ENCODE measurements at regions not wholly inside any gene's neighbourhood (a gene's known extent, or its start where the extent isn't known, plus 50 kb on each side); places are given as distances from the start of the nearest gene placed in this dataset.

DNA sequence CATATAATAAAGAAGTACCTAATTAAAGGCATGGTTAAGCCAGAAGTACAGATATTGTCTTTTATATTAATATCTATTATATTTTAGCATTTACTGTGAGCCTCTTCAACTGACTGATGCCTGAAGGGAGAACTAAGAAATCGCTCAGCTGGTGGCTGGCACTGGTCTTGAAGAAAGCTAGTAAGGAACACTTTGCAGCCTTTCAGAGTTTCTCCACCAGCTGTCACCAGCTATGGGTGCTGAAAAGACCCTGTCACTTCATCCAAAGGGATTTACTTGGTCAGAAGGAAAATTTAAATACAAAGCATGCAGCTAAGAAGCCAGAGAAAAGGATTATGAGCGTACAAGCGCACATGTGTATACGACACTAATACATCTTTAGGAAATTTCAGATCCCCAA lies 525.9 kb downstream of the TMEM182 start:
- DNase-seq (ENCODE audit: low read depth, low spot score) = no peak
- Mint-ChIP-seq H3K27ac (ENCODE audit: unreplicated experiment) (no peak overlapping the region), H3K27me3 (ENCODE audit: low read depth) (no peaks in the 10 kb centered on the region), H3K4me3 (no peak overlapping the region), H3K36me3 (ENCODE audit: low read depth) (no peaks in the 10 kb centered on the region), H3K9me3 (no peaks in the 10 kb centered on the region), H3K4me1 (peaks cover 43% of the 10 kb centered on the region)
- TF ChIP-seq, protein P1, sequence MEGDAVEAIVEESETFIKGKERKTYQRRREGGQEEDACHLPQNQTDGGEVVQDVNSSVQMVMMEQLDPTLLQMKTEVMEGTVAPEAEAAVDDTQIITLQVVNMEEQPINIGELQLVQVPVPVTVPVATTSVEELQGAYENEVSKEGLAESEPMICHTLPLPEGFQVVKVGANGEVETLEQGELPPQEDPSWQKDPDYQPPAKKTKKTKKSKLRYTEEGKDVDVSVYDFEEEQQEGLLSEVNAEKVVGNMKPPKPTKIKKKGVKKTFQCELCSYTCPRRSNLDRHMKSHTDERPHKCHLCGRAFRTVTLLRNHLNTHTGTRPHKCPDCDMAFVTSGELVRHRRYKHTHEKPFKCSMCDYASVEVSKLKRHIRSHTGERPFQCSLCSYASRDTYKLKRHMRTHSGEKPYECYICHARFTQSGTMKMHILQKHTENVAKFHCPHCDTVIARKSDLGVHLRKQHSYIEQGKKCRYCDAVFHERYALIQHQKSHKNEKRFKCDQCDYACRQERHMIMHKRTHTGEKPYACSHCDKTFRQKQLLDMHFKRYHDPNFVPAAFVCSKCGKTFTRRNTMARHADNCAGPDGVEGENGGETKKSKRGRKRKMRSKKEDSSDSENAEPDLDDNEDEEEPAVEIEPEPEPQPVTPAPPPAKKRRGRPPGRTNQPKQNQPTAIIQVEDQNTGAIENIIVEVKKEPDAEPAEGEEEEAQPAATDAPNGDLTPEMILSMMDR (conservative IDR thresholded peaks at IDR 0.05) = no peak

DNA sequence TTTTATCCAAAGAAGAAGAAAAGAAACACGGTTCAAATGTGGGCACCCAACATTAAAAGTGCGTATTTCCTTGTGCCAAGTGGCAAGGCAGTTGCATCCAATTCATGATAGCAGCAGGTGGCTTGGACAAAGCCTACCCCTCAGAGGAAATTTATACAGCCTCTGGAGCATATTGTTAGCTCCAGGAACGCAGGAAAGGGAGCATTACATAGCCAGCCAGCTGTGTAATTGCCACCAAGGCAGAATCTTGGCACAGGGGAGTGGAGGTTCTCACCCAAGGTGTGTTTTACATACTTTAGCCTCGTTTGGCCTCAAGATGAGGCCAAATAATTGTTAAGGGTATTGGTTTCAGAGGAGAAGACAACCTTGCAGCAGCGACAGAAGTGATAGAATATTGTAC lies 526.9 kb downstream of the TMEM182 start:
- DNase-seq (ENCODE audit: low read depth, low spot score) = no peak
- no peaks in the 10 kb centered on the region for H3K9me3 Mint-ChIP-seq
- peaks cover 53% of the 10 kb centered on the region for H3K4me1 Mint-ChIP-seq
- TF ChIP-seq, protein P1 (conservative IDR thresholded peaks at IDR 0.05) = no peak
- H3K27me3 Mint-ChIP-seq (ENCODE audit: low read depth) = no peaks in the 10 kb centered on the region
- H3K27ac Mint-ChIP-seq (ENCODE audit: unreplicated experiment) = peak overlapping the region; percentile 91
- no peak overlapping the region for H3K4me3 Mint-ChIP-seq
- no peaks in the 10 kb centered on the region for H3K36me3 Mint-ChIP-seq (ENCODE audit: low read depth)

DNA sequence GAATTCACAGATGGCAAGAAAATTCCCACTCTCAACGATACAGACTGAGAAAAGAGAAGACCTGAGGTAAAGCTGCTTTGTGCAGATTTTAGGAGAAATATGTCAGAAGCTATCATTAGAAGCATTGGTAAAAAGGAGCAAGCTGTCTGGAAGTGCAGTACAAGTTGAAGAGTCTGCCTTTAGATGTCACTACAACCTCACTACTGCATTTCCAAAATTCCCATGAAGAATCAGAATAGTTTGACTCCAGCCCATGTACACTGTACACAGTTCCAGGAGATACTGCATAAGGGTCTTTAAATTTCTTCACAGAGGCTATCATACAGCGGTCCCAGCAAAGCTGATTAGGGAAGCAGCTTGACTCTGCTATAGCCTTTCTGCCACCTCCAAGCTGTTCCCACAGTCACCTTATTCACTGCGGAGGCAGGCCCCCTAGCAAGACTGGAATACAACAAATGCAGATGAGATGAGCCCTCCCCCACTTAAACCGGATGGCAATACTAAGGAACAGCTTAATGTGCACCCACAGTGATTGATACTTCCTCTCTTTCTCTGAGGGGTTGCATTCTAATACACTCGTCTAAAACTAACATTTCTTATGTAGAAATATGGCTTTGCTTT lies 527.4 kb downstream of the TMEM182 start:
- no peaks in the 10 kb centered on the region for H3K27me3 Mint-ChIP-seq (ENCODE audit: low read depth)
- TF ChIP-seq, protein P1 (conservative IDR thresholded peaks at IDR 0.05) = peak; percentile 47
- no peak overlapping the region for H3K27ac Mint-ChIP-seq (ENCODE audit: unreplicated experiment)
- H3K4me1 Mint-ChIP-seq = peaks cover 58% of the 10 kb centered on the region
- no peaks in the 10 kb centered on the region for H3K36me3 Mint-ChIP-seq (ENCODE audit: low read depth)
- H3K4me3 Mint-ChIP-seq = peak overlapping the region; percentile 54
- no peak for DNase-seq (ENCODE audit: low read depth, low spot score)
- H3K9me3 Mint-ChIP-seq = no peaks in the 10 kb centered on the region

DNA sequence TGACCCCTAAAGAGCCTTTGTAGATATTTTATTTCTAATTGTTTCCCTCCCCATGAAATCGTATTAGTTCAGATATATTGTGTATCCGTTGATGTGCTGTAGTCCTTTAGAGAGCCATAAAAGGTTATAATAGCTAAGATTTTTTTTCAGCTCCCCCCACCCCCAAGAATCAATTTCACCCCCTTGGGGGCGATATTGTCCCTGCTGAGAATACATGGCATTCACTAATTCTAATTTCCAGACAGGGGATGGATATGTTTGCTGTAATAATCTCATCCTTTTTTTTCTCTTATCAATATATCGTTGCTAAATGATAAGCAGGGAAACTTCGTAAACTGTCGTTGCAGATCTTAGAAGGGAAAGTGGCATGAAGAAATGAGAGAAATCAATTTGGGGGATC lies 530.7 kb downstream of the TMEM182 start:
- Mint-ChIP-seq H3K4me1 (peaks cover 71% of the 10 kb centered on the region), H3K4me3 (peak overlapping the region; percentile 55)

DNA sequence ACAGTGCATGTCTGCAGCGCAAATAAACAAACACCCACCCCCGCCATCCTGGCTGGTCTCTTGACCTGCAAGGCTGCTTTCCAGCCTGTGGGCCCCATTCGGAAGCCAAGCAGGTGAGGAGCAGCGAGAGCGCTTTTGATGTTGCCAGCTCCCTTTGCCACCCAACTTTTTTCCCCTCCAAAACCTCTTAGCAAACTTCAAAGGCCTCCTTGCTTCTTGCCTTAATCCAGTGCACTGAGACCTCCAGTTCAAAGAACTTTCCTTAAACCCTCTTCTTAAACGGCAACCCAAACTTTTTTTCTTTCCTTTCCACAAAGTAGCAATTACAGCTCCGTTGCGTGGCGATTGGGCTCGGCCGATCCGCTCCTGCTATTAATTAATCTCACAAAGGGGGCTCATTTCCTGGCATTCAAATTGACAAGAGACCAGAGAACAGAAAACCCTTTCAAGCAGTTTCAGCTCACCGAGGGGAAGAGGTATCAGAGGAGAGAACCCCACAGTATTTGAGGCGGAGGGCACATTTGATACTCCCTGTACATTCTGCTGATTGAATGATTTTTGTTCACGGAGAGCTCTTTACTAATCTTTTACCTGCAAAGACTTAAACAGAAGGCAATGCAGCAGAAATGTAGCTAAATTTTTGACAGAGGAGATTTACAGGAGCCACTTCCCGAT lies 531.4 kb downstream of the TMEM182 start:
- peak overlapping the region; percentile 55 for H3K4me3 Mint-ChIP-seq
- peaks cover 65% of the 10 kb centered on the region for H3K4me1 Mint-ChIP-seq
- H3K27ac Mint-ChIP-seq (ENCODE audit: unreplicated experiment) = peak overlapping the region; percentile 94
- TF ChIP-seq, protein P1 (conservative IDR thresholded peaks at IDR 0.05) = no peak
- H3K36me3 Mint-ChIP-seq (ENCODE audit: low read depth) = no peaks in the 10 kb centered on the region
- H3K9me3 Mint-ChIP-seq = no peaks in the 10 kb centered on the region
- no peak for DNase-seq (ENCODE audit: low read depth, low spot score)
- H3K27me3 Mint-ChIP-seq (ENCODE audit: low read depth) = no peaks in the 10 kb centered on the region

More for the DNA sequence above, 530.7 kb downstream of the TMEM182 start:
- TF ChIP-seq, protein P1 (conservative IDR thresholded peaks at IDR 0.05) = peak; percentile 38
- H3K27me3 Mint-ChIP-seq (ENCODE audit: low read depth) = no peaks in the 10 kb centered on the region
- no peak overlapping the region for H3K27ac Mint-ChIP-seq (ENCODE audit: unreplicated experiment)
- no peaks in the 10 kb centered on the region for H3K36me3 Mint-ChIP-seq (ENCODE audit: low read depth)
- no peak for DNase-seq (ENCODE audit: low read depth, low spot score)
- no peaks in the 10 kb centered on the region for H3K9me3 Mint-ChIP-seq
